Natural killer cell (primary cell): ENCODE measurements at regions not wholly inside any gene's neighbourhood (a gene's known extent, or its start where the extent isn't known, plus 50 kb on each side); places are given as distances from the start of the nearest gene placed in this dataset.

Source experiments
- ATAC-seq, 3 donors: fragments of 150-1000 bp in 2 of 3; fragments of 200-7000 bp in 1 of 3; cut with Tn5 transposase; 1 replicate in 1 of 3; 2 replicates in 2 of 3; pipeline ENCODE4 v1.10.0; 2021; ENCODE audit warnings: mild to moderate bottlenecking in 2 of 3, moderate library complexity in 2 of 3
- DNase-seq, 2 donors: peaks; one replicate each; pipeline versions ENCODE4 v3.0.0 to v3.0.0-alpha.2; 2013 to 2021; ENCODE audit warnings: mixed read lengths in 1 of 2
- H3K27ac ChIP-seq: one replicate; pipeline ENCODE4 v1.5.1; 2013; ENCODE audit warnings: mild to moderate bottlenecking, low read length
- H3K27me3 ChIP-seq: one replicate; pipeline ENCODE4 v1.6.1; 2013; ENCODE audit warnings: low read length; ENCODE audit not compliant: control insufficient read depth, insufficient read depth
- H3K36me3 ChIP-seq: one replicate; pipeline ENCODE4 v1.6.1; 2013; ENCODE audit warnings: low read length; ENCODE audit not compliant: control insufficient read depth, insufficient read depth
- H3K4me1 ChIP-seq: one replicate; pipeline ENCODE4 v1.6.1; 2013; ENCODE audit warnings: low read length; ENCODE audit not compliant: control insufficient read depth, insufficient read depth
- H3K4me3 ChIP-seq: one replicate; pipeline ENCODE4 v1.5.1; 2013; ENCODE audit warnings: low read length
- H3K9me3 ChIP-seq: one replicate; pipeline ENCODE4 v1.6.1; 2013; ENCODE audit warnings: low read length; ENCODE audit not compliant: control insufficient read depth, insufficient read depth
- H3K27ac Mint-ChIP-seq, 2 donors: one replicate each; pipeline ENCODE4 v1.8.0; 2022; ENCODE audit warnings: mild to moderate bottlenecking in 2 of 2, mixed read lengths in 2 of 2, moderate library complexity in 1 of 2
- H3K27me3 Mint-ChIP-seq, 2 donors: one replicate each; pipeline ENCODE4 v1.8.0; 2022; ENCODE audit warnings: low read depth in 2 of 2, mixed read lengths in 2 of 2
- H3K36me3 Mint-ChIP-seq: one replicate; pipeline ENCODE4 v1.8.0; 2022; ENCODE audit warnings: mixed read lengths
- H3K4me1 Mint-ChIP-seq, 2 donors: one replicate each; pipeline ENCODE4 v1.8.0; 2022; ENCODE audit warnings: mixed read lengths in 2 of 2
- H3K4me3 Mint-ChIP-seq: one replicate; pipeline ENCODE4 v1.8.0; 2022; ENCODE audit warnings: mild to moderate bottlenecking, moderate library complexity, mixed read lengths
- H3K9me3 Mint-ChIP-seq, 2 donors: one replicate each; pipeline ENCODE4 v1.8.0; 2022; ENCODE audit warnings: mixed read lengths in 2 of 2
- WGBS: methylation state at CpG from one replicate; pipeline ENCODE4 v1.1.7; 2013; ENCODE audit warnings: missing lambda C conversion rate; ENCODE audit not compliant: insufficient coverage; 5-methylcytosine and 5-hydroxymethylcytosine counted together
- intact Hi-C: fragments of 100-400 bp; cut with micrococcal nuclease; formaldehyde crosslinking; loops from one replicate; pipeline ENCODE4 v1.14.2; 2022
- TF ChIP-seq, protein P1 (sequence below): fragments of 200-600 bp; IDR thresholded peaks from one replicate; pipeline ENCODE4 v1.8.0; 2022; ENCODE audit warnings: antibody characterized with exemption

DNA sequence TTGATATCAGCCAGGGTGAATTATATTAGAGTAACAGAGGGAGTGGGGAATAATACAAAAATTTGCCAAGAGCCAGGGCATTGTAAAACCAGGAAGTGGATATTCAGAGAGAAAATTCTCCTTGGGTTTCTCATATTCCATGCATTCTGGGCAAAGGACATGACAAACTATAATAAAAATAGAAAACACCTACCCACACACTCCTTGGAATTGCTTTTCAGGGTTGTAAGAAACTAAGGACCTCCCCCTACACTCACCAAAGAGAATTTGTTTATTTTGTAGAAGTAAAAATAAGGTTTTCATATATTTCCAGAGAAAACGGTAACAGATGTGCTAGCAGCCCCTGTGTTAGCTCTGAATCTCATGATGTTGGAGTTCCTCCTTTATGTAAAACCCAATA is 649.6 kb downstream of the SLITRK1 start:
- H3K9me3 Mint-ChIP-seq, result peaks cover 14 to 18% of the 10 kb centered on the region in 2 donors
- no peak overlapping the region for H3K4me3 Mint-ChIP-seq
- Histone ChIP-seq H3K4me1 (no peaks in the 10 kb centered on the region), H3K9me3 (peaks cover 6% of the 10 kb centered on the region), H3K36me3 (no peaks in the 10 kb centered on the region), H3K27ac (no peak overlapping the region), H3K27me3 (no peaks in the 10 kb centered on the region), H3K4me3 (no peak overlapping the region)
- no peaks in the 10 kb centered on the region for H3K4me1 Mint-ChIP-seq
- DNase-seq, result no peak
- H3K36me3 Mint-ChIP-seq, result peaks cover 5% of the 10 kb centered on the region
- H3K27me3 Mint-ChIP-seq, result no peaks in the 10 kb centered on the region
- TF ChIP-seq, protein P1, sequence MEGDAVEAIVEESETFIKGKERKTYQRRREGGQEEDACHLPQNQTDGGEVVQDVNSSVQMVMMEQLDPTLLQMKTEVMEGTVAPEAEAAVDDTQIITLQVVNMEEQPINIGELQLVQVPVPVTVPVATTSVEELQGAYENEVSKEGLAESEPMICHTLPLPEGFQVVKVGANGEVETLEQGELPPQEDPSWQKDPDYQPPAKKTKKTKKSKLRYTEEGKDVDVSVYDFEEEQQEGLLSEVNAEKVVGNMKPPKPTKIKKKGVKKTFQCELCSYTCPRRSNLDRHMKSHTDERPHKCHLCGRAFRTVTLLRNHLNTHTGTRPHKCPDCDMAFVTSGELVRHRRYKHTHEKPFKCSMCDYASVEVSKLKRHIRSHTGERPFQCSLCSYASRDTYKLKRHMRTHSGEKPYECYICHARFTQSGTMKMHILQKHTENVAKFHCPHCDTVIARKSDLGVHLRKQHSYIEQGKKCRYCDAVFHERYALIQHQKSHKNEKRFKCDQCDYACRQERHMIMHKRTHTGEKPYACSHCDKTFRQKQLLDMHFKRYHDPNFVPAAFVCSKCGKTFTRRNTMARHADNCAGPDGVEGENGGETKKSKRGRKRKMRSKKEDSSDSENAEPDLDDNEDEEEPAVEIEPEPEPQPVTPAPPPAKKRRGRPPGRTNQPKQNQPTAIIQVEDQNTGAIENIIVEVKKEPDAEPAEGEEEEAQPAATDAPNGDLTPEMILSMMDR, result no peak
- intact Hi-C loops, result no loop called here
- WGBS, result no CpG with 5 or more reads among the region's 1 CpG
- no peak for ATAC-seq
- H3K27ac Mint-ChIP-seq, result no peak overlapping the region

DNA sequence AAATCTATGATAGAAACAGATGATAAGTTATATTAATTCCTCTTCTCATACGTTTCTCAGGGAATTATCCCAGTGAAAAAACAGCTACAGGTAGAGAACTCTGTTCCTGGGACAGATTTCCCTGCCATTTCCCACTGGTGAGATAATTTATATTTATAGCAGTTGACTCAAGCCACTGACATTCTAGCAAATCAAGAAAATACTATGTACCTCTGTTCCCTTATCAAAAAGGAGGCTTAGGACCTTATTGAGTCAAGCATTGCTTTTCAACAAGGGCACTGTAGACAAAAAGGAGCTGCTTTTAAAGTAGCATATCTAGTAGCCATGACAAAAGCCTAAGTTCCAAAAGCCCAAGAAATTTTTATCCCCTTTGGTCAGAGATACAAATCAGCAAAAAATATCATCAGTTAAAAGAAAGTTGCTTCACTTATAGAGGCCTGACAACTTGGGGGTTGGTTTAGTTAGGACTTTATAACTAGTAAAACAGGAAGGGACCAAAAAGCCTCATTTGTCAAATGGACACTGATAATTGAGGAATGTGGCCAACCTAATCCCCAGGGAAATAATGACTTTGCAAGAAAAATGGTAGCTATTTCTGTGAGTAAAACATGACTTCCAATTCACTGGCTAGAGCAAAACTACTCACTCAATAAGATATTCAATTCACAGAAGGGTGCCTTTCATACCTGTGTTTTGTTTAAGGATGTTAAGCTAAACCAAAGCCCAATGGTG is 652.5 kb downstream of the SLITRK1 start:
- DNase-seq (no peak), ATAC-seq (no peak)
- Mint-ChIP-seq H3K9me3 (peaks cover 6 to 9% of the 10 kb centered on the region in 2 donors), H3K4me1 (no peaks in the 10 kb centered on the region), H3K36me3 (peaks cover 5% of the 10 kb centered on the region), H3K4me3 (no peak overlapping the region), H3K27me3 (no peaks in the 10 kb centered on the region), H3K27ac (no peak overlapping the region)
- intact Hi-C loops, result no loop called here
- Histone ChIP-seq H3K36me3 (no peaks in the 10 kb centered on the region), H3K27me3 (no peaks in the 10 kb centered on the region), H3K9me3 (peaks cover 6% of the 10 kb centered on the region), H3K4me3 (no peak overlapping the region), H3K27ac (no peak overlapping the region), H3K4me1 (no peaks in the 10 kb centered on the region)
- no CpG with 5 or more reads among the region's 1 CpG for WGBS
- TF ChIP-seq, protein P1, result no peak

DNA sequence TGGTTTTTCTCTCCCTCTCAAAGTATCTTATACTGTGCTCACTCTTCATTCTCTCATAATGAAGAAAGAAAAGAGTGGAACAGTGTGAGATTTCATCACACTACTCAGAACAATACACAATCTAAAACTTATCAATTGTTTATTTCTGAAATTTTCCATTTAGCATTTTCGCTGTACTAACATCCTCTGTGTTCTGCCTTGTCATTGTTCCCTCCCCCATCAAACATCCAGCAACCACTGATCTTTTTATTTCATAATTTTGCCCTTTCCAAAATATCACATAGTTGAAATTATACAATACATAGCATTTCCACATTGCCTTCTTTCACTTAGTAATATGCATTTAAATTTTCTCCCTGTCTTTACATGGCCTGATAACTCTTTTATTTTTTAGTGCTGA is 658.7 kb downstream of the SLITRK1 start:
- Mint-ChIP-seq H3K27ac (no peak overlapping the region), H3K4me1 (no peaks in the 10 kb centered on the region), H3K9me3 (peaks cover 8 to 12% of the 10 kb centered on the region in 2 donors), H3K27me3 (no peaks in the 10 kb centered on the region), H3K4me3 (no peak overlapping the region), H3K36me3 (peaks cover 5% of the 10 kb centered on the region)
- Histone ChIP-seq H3K4me1 (no peaks in the 10 kb centered on the region), H3K4me3 (no peak overlapping the region), H3K27ac (no peak overlapping the region), H3K36me3 (no peaks in the 10 kb centered on the region), H3K9me3 (no peaks in the 10 kb centered on the region), H3K27me3 (no peaks in the 10 kb centered on the region)
- TF ChIP-seq, protein P1, result no peak
- ATAC-seq (no peak), DNase-seq (no peak)
- WGBS, result 89% methylated on average over 1 of the region's 1 CpG
- intact Hi-C loops, result no loop called here

DNA sequence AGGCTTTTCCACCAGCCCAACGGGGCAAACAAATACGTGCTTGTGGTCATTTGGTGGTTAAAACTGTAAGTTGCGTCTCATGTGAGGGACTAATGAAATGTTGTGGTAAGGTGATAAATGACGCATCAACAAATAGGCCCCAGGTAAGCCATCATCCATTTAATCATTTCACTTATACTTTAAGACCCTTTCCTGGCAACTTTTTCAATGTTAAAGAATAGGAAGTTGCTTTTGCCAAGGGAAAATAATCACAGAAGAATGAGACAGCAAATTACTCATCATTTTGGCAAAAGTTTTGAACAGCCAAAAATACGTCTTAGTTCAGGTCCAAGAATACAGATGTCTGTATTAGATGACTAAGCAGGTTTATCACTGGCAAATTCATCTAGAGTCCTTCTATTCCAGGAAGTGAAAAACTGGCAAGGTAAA is 660.4 kb downstream of the SLITRK1 start:
- Mint-ChIP-seq H3K4me1 (no peaks in the 10 kb centered on the region), H3K27me3 (no peaks in the 10 kb centered on the region)

More for the DNA sequence above, 660.4 kb downstream of the SLITRK1 start:
- Histone ChIP-seq H3K4me1 (no peaks in the 10 kb centered on the region), H3K27me3 (no peaks in the 10 kb centered on the region), H3K9me3 (no peaks in the 10 kb centered on the region), H3K36me3 (no peaks in the 10 kb centered on the region), H3K27ac (no peak overlapping the region), H3K4me3 (no peak overlapping the region)
- intact Hi-C loops, result no loop called here
- 60% methylated on average over 3 of the region's 5 CpGs for WGBS
- no peak overlapping the region for H3K27ac Mint-ChIP-seq
- TF ChIP-seq, protein P1, result no peak
- H3K36me3 Mint-ChIP-seq, result no peaks in the 10 kb centered on the region
- no peak for ATAC-seq
- peaks cover 8 to 15% of the 10 kb centered on the region in 2 donors for H3K9me3 Mint-ChIP-seq
- no peak overlapping the region for H3K4me3 Mint-ChIP-seq
- DNase-seq, result no peak
